CD8-positive, alpha-beta memory T cell (primary cell): ENCODE measurements at regions not wholly inside any gene's neighbourhood (a gene's known extent, or its start where the extent isn't known, plus 50 kb on each side); places are given as distances from the start of the nearest gene placed in this dataset.

Experiments used
- CTCF ChIA-PET: fragments of 350-600 bp; sonication (Branson Sonifier 250); formaldehyde crosslinking; loops from one replicate; lab custom pipeline; 2021; ENCODE audit warnings: antibody characterized with exemption; lab: Charles Lee
- POLR2A ChIA-PET: fragments of 350-600 bp; sonication (Branson Sonifier 250); formaldehyde crosslinking; loops from one replicate; lab custom pipeline; 2021; ENCODE audit warnings: antibody characterized with exemption; lab: Charles Lee
- DNase-seq, 5 donors: peaks; one replicate each; pipeline versions ENCODE4 v3.0.0 to v3.0.0-alpha.2; 2020 to 2022; ENCODE audit warnings: mixed read lengths in 1 of 5
- H3K27ac ChIP-seq: one replicate; pipeline ENCODE4 v1.7.0; 2013; ENCODE audit warnings: low read depth, mild to moderate bottlenecking, low read length, moderate library complexity
- H3K27me3 ChIP-seq: 2 replicates; pipeline ENCODE4 v1.7.0; 2013; ENCODE audit warnings: low read length, mild to moderate bottlenecking; ENCODE audit not compliant: insufficient read depth, poor library complexity, severe bottlenecking
- H3K36me3 ChIP-seq: 2 replicates; pipeline ENCODE4 v1.7.0; 2013; ENCODE audit warnings: mild to moderate bottlenecking, low read length, moderate library complexity; ENCODE audit not compliant: insufficient read depth
- H3K4me1 ChIP-seq: 2 replicates; pipeline ENCODE4 v1.7.0; 2013; ENCODE audit warnings: mild to moderate bottlenecking, low read length, moderate library complexity; ENCODE audit not compliant: insufficient read depth
- H3K4me3 ChIP-seq: 2 replicates; pipeline ENCODE4 v1.7.0; 2013; ENCODE audit warnings: mild to moderate bottlenecking, low read length
- H3K9me3 ChIP-seq: 2 replicates; pipeline ENCODE4 v1.7.0; 2013; ENCODE audit warnings: mild to moderate bottlenecking, low read length
- H3K27ac Mint-ChIP-seq, 8 donors: one replicate each; pipeline ENCODE4 v1.8.0; 2020 to 2021; ENCODE audit warnings: mixed read lengths in 8 of 8, mild to moderate bottlenecking in 6 of 8, inconsistent platforms in 3 of 8, moderate library complexity in 3 of 8
- H3K27me3 Mint-ChIP-seq, 2 donors: one replicate each; pipeline ENCODE4 v1.8.0; 2020 to 2021; ENCODE audit warnings: mixed read lengths in 2 of 2, mild to moderate bottlenecking in 1 of 2, moderate library complexity in 1 of 2
- H3K36me3 Mint-ChIP-seq, 3 donors: one replicate each; pipeline ENCODE4 v1.8.0; 2020 to 2021; ENCODE audit warnings: mixed read lengths in 3 of 3, inconsistent platforms in 1 of 3, mild to moderate bottlenecking in 1 of 3
- H3K4me1 Mint-ChIP-seq, 3 donors: one replicate each; pipeline ENCODE4 v1.8.0; 2020 to 2021; ENCODE audit warnings: mixed read lengths in 3 of 3, inconsistent platforms in 1 of 3, mild to moderate bottlenecking in 1 of 3
- H3K4me3 Mint-ChIP-seq, 7 donors: one replicate each; pipeline ENCODE4 v1.8.0; 2020 to 2021; ENCODE audit warnings: mixed read lengths in 7 of 7, mild to moderate bottlenecking in 6 of 7, moderate library complexity in 4 of 7, inconsistent platforms in 2 of 7
- H3K9me3 Mint-ChIP-seq, 5 donors: one replicate each; pipeline ENCODE4 v1.8.0; 2020 to 2022; ENCODE audit warnings: mixed read lengths in 5 of 5, mild to moderate bottlenecking in 3 of 5, moderate library complexity in 2 of 5, inconsistent platforms in 1 of 5

DNA sequence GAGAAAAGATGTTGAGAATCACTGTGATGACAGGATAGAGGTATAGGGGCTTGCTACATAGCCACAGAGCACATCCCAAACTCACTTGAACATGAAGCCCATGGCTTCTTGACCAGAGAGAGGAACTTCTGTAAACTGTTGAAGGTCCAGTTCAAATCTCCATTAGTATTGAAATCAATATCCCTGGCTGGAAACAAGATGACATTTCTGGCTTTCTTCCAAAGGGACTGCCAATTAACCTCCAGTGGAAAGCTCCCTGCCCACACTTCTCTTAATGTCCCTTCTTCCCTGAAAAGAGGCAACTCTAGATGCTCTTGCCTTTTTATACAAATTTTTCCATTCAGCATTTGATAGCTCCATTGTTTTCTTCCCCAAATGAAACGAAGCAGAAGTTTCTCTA is 612.1 kb downstream of the EBF1 start:
- peaks cover 0 to 2% (median 0%) of the 10 kb centered on the region in 5 donors for H3K9me3 Mint-ChIP-seq
- no peaks in the 10 kb centered on the region for H3K27me3 ChIP-seq
- H3K27ac Mint-ChIP-seq: no peak overlapping the region
- peaks cover 2 to 8% of the 10 kb centered on the region in 2 donors for H3K27me3 Mint-ChIP-seq
- no peaks in the 10 kb centered on the region for H3K4me1 Mint-ChIP-seq
- ChIA-PET POLR2A (no interaction called here), CTCF (no interaction called here)
- no peaks in the 10 kb centered on the region for H3K4me1 ChIP-seq
- H3K27ac ChIP-seq: no peak overlapping the region
- no peak overlapping the region for H3K4me3 ChIP-seq
- H3K9me3 ChIP-seq: no peaks in the 10 kb centered on the region
- H3K4me3 Mint-ChIP-seq: no peak overlapping the region
- H3K36me3 ChIP-seq: no peaks in the 10 kb centered on the region
- DNase-seq: no peak
- no peaks in the 10 kb centered on the region for H3K36me3 Mint-ChIP-seq

DNA sequence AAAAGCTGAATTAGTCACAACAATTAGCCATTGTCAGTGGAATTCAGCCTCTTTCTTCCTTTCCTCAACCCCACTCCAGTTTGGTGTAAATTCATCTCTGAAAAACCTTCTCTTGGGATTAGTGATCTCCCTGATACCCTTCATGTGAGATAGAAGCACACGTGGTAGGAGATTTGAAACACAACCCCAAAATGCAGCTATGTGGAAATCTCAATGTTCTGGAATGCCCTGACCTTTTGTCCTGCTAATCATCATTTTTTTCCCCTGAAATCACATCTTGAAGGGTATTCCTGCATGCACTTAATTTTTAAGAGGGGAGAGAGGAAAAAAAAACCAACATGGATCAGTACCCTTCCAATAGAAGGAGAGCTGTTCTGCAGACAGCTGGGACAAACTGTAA is 612.6 kb downstream of the EBF1 start:
- Mint-ChIP-seq H3K27ac (no peak overlapping the region), H3K4me3 (no peak overlapping the region), H3K4me1 (no peaks in the 10 kb centered on the region), H3K36me3 (no peaks in the 10 kb centered on the region), H3K9me3 (peaks cover 0 to 2% (median 0%) of the 10 kb centered on the region in 5 donors), H3K27me3 (peaks cover 4 to 8% of the 10 kb centered on the region in 2 donors)
- H3K27me3 ChIP-seq: peaks cover 2% of the 10 kb centered on the region
- no peak overlapping the region for H3K4me3 ChIP-seq
- ChIA-PET POLR2A (no interaction called here), CTCF (no interaction called here)
- no peak overlapping the region for H3K27ac ChIP-seq
- no peaks in the 10 kb centered on the region for H3K36me3 ChIP-seq
- H3K4me1 ChIP-seq: no peaks in the 10 kb centered on the region
- no peak for DNase-seq
- no peaks in the 10 kb centered on the region for H3K9me3 ChIP-seq

DNA sequence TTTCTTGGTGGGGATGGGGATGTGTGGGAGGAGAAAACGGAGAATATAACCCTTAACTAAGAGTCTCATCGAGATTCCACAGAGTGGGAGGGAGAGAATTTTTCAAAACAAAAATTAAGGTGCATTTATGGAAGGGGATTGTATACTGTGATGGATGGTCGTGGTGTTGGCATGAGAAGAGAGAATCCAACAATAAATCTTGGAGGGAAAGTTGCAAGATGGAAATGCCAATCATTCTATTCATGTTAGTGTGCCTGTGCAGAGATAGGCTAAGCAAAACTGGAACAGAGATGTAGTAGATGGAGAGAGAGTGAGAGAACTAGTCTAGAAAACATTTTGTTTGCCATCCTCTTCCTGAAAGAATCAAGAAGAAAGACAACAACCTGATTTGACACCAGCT is 613.1 kb downstream of the EBF1 start:
- H3K4me1 Mint-ChIP-seq: no peaks in the 10 kb centered on the region
- H3K27ac ChIP-seq: no peak overlapping the region
- DNase-seq: no peak
- H3K36me3 Mint-ChIP-seq: no peaks in the 10 kb centered on the region
- H3K4me3 ChIP-seq: no peak overlapping the region
- ChIA-PET CTCF (no interaction called here), POLR2A (no interaction called here)
- H3K4me3 Mint-ChIP-seq: no peak overlapping the region
- H3K27me3 Mint-ChIP-seq: peaks cover 7 to 11% of the 10 kb centered on the region in 2 donors
- H3K9me3 ChIP-seq: no peaks in the 10 kb centered on the region
- H3K9me3 Mint-ChIP-seq: peaks cover 0 to 2% (median 0%) of the 10 kb centered on the region in 5 donors
- peaks cover 3% of the 10 kb centered on the region for H3K27me3 ChIP-seq
- no peak overlapping the region for H3K27ac Mint-ChIP-seq
- H3K4me1 ChIP-seq: no peaks in the 10 kb centered on the region
- H3K36me3 ChIP-seq: no peaks in the 10 kb centered on the region

DNA sequence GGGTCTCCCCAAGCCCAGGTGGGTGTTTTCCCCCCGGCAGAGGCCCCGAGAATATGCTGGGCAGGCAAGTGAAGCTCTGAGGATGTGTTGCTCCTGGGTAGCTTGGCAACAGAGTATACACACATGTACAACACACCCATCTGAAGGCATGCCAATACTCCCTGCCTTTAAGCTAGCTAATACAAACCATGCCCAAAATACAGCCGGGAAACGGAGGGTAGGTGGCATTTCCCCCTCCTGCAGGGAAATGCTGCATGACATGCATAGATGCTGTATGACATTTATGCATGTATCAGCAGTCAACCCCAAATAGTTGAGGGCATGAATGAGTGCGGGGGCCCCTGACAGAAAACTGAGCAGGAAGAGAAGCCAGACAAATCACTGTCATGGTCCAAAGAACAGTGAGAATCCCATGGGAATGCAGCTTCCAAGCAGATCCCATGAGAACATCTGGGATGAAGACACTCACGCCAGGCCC is 614.1 kb downstream of the EBF1 start:
- no peaks in the 10 kb centered on the region for H3K9me3 ChIP-seq
- H3K36me3 ChIP-seq: no peaks in the 10 kb centered on the region
- ChIA-PET CTCF (no interaction called here), POLR2A (no interaction called here)
- no peak overlapping the region for H3K27ac ChIP-seq
- no peak for DNase-seq
- H3K27me3 ChIP-seq: peaks cover 3% of the 10 kb centered on the region
- no peak overlapping the region for H3K4me3 Mint-ChIP-seq
- no peak overlapping the region for H3K27ac Mint-ChIP-seq
- H3K4me3 ChIP-seq: no peak overlapping the region
- H3K36me3 Mint-ChIP-seq: no peaks in the 10 kb centered on the region
- H3K4me1 Mint-ChIP-seq: no peaks in the 10 kb centered on the region
- no peaks in the 10 kb centered on the region for H3K4me1 ChIP-seq
- peaks cover 0 to 2% (median 0%) of the 10 kb centered on the region in 5 donors for H3K9me3 Mint-ChIP-seq
- H3K27me3 Mint-ChIP-seq: peaks cover 9 to 13% of the 10 kb centered on the region in 2 donors

DNA sequence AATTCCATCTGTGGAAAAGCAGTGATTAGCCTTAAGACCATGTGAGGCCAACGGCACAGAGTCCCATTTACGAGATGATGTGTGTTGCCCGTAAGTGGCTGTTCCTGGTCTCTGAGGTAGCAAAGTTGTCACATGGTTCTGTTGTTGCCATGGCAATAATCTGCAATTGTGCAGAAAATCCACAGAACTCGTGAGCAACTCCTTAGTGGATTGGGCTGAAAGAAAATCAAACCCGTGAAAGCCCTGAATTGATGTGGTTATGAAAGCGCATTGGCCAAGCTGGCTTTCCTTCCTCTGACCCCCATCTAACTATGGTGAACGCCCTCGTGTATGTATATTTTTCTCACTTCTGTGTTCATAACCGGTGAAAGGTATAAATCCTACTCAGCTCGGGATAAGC is 614.7 kb downstream of the EBF1 start:
- H3K9me3 ChIP-seq: no peaks in the 10 kb centered on the region
- H3K27me3 Mint-ChIP-seq: peaks cover 9 to 13% of the 10 kb centered on the region in 2 donors
- peaks cover 0 to 2% (median 0%) of the 10 kb centered on the region in 5 donors for H3K9me3 Mint-ChIP-seq
- no peak overlapping the region for H3K4me3 ChIP-seq
- no peaks in the 10 kb centered on the region for H3K4me1 Mint-ChIP-seq
- no peaks in the 10 kb centered on the region for H3K36me3 Mint-ChIP-seq
- H3K4me1 ChIP-seq: no peaks in the 10 kb centered on the region
- peaks cover 3% of the 10 kb centered on the region for H3K27me3 ChIP-seq
- no peak for DNase-seq
- H3K36me3 ChIP-seq: no peaks in the 10 kb centered on the region
- ChIA-PET CTCF (no interaction called here), POLR2A (no interaction called here)
- no peak overlapping the region for H3K4me3 Mint-ChIP-seq
- H3K27ac ChIP-seq: no peak overlapping the region
- peak overlapping the region in 1 of 8 donors; percentile 25 for H3K27ac Mint-ChIP-seq

DNA sequence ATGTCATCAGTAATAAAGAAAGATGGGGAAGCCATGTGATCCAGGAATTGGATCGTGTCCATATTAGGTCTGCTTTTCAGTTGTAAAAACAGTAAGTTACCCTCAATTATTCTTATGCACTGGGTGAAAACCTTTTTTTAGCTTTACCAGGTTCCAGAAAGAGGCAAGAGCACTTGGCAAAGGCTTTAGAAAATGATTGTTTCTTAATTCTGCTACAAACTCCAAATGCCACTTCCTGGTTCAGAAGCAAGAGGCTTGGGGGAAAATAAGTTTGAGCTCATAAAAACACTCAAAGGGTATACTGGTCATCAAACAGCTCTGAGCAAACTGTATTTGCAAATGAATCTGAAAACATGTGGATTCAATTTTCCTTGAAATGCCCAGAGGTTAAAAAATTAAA is 615.6 kb downstream of the EBF1 start:
- H3K27me3 Mint-ChIP-seq: peaks cover 9 to 13% of the 10 kb centered on the region in 2 donors

DNA sequence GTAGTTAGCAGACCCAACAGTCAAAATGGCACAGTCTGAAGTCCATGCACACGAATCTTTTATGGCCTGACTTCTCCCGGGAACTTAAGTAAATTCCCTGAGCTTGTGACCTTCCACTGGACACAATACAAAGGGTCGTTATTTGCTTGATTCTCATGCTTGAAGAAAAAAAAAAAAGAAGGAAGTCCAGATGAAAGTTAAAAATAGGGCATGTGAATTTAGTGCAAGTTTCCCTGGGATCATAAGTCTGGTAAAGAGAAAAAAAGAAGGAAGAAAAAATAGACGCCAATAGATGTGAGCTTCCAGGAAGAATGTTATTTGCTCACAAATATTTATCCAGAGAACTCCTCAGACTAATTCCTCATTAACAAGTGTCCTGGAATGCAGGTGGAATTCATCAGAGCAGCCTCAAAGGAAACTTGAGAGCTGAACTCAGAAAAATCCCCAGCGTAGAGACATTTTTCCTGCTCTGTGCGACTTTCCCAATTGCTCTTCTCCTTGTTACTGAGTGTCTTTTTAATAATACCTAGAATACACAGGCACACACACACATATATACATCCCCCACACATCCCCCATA is 616.3 kb downstream of the EBF1 start:
- no peak overlapping the region for H3K27ac Mint-ChIP-seq
- H3K27me3 Mint-ChIP-seq: peaks cover 9 to 13% of the 10 kb centered on the region in 2 donors
- H3K4me3 Mint-ChIP-seq: no peak overlapping the region
- H3K27me3 ChIP-seq: peaks cover 3% of the 10 kb centered on the region
- DNase-seq: no peak
- H3K4me1 ChIP-seq: no peaks in the 10 kb centered on the region
- ChIA-PET CTCF (no interaction called here), POLR2A (no interaction called here)
- H3K9me3 ChIP-seq: no peaks in the 10 kb centered on the region
- no peak overlapping the region for H3K27ac ChIP-seq
- no peaks in the 10 kb centered on the region for H3K36me3 Mint-ChIP-seq
- H3K4me1 Mint-ChIP-seq: no peaks in the 10 kb centered on the region
- H3K4me3 ChIP-seq: no peak overlapping the region
- no peaks in the 10 kb centered on the region for H3K36me3 ChIP-seq
- peaks cover 0 to 2% (median 0%) of the 10 kb centered on the region in 5 donors for H3K9me3 Mint-ChIP-seq

More for the DNA sequence above, 615.6 kb downstream of the EBF1 start:
- Histone ChIP-seq H3K27me3 (peaks cover 3% of the 10 kb centered on the region), H3K36me3 (no peaks in the 10 kb centered on the region), H3K4me3 (no peak overlapping the region), H3K4me1 (no peaks in the 10 kb centered on the region), H3K27ac (no peak overlapping the region), H3K9me3 (no peaks in the 10 kb centered on the region)
- H3K27ac Mint-ChIP-seq: no peak overlapping the region
- H3K4me3 Mint-ChIP-seq: no peak overlapping the region
- no peaks in the 10 kb centered on the region for H3K4me1 Mint-ChIP-seq
- ChIA-PET POLR2A (no interaction called here), CTCF (no interaction called here)
- H3K36me3 Mint-ChIP-seq: no peaks in the 10 kb centered on the region
- DNase-seq: no peak
- H3K9me3 Mint-ChIP-seq: peaks cover 0 to 2% (median 0%) of the 10 kb centered on the region in 5 donors

DNA sequence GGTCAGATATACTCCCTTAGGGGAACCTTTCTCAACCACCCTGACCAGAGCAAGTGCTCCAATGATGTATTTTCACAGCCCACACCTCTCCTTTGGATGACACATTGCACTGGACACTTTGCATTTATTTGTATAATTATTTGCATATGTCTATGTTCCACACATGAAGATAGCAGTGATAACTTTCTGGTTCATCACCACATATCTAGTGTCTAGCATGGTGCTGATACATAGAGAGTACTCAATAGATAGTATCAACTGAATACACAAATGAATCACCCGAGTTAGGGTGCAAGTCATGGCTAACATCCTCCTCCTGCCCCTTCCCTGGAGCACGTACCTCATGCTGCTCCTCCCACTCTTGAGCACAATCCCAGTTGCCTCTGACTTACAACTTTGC is 617.6 kb downstream of the EBF1 start:
- H3K9me3 Mint-ChIP-seq: peaks cover 0 to 4% (median 0%) of the 10 kb centered on the region in 5 donors
- H3K4me3 Mint-ChIP-seq: no peak overlapping the region
- ChIA-PET CTCF (no interaction called here), POLR2A (no interaction called here)
- H3K4me1 ChIP-seq: no peaks in the 10 kb centered on the region
- no peaks in the 10 kb centered on the region for H3K4me1 Mint-ChIP-seq
- no peaks in the 10 kb centered on the region for H3K36me3 Mint-ChIP-seq
- no peak for DNase-seq
- H3K27me3 ChIP-seq: peaks cover 3% of the 10 kb centered on the region
- peaks cover 9 to 13% of the 10 kb centered on the region in 2 donors for H3K27me3 Mint-ChIP-seq
- no peak overlapping the region for H3K4me3 ChIP-seq
- no peak overlapping the region for H3K27ac ChIP-seq
- no peaks in the 10 kb centered on the region for H3K9me3 ChIP-seq
- no peak overlapping the region for H3K27ac Mint-ChIP-seq
- no peaks in the 10 kb centered on the region for H3K36me3 ChIP-seq
